T-cell (primary cell): ENCODE measurements at regions not wholly inside any gene's neighbourhood (a gene's known extent, or its start where the extent isn't known, plus 50 kb on each side); places are given as distances from the start of the nearest gene placed in this dataset.

ENCODE experiments used
- ATAC-seq, 4 experiments: fragments of 200-7000 bp in 3 of 4; fragments of 150-1000 bp in 1 of 4; cut with Tn5 transposase; replicated peaks in 1 of 4; 1 replicate in 3 of 4; 2 replicates in 1 of 4; pipeline ENCODE4 v1.10.0; 2021; ENCODE audit warnings: moderate library complexity in 3 of 4, mild to moderate bottlenecking in 2 of 4, moderate number of reproducible peaks in 1 of 4
- CTCF ChIA-PET, 2 donors: fragments of 300-600 bp; sonication (Branson Sonifier 250); formaldehyde crosslinking; loops; one replicate each; lab custom pipeline; 2022; ENCODE audit warnings: antibody characterized with exemption in 2 of 2; lab: Charles Lee
- POLR2A ChIA-PET, 2 donors: fragments of 300-600 bp; sonication (Branson Sonifier 250); formaldehyde crosslinking; loops; one replicate each; lab custom pipeline; 2022; ENCODE audit warnings: antibody characterized with exemption in 2 of 2; lab: Charles Lee
- DNase-seq, 35 experiments: peaks; one replicate each; pipeline versions ENCODE4 v3.0.0 to v3.0.0-alpha.2; 2013 to 2023
- H3K27ac ChIP-seq: one replicate; pipeline ENCODE4 v1.5.1; 2013; ENCODE audit warnings: low read length
- H3K27me3 ChIP-seq, 2 experiments: replicated peaks in 1 of 2; 1 replicate in 1 of 2; 2 replicates in 1 of 2; pipeline versions ENCODE4 v1.6.1 to v1.7.0; 2013; ENCODE audit warnings: low read length in 1 of 2, mixed read lengths in 1 of 2; ENCODE audit not compliant: control insufficient read depth in 2 of 2, insufficient read depth in 2 of 2; ENCODE audit errors: extremely low read depth in 1 of 2
- H3K36me3 ChIP-seq, 2 donors: 1 replicate in 1 of 2; 2 replicates in 1 of 2; pipeline versions ENCODE4 v1.6.1 to v1.7.0; 2013; ENCODE audit warnings: low read length in 1 of 2; ENCODE audit not compliant: control insufficient read depth in 2 of 2, insufficient read depth in 1 of 2; ENCODE audit errors: extremely low read depth in 1 of 2
- H3K4me1 ChIP-seq, 2 experiments: 1 replicate in 1 of 2; 2 replicates in 1 of 2; pipeline versions ENCODE4 v1.6.1 to v1.7.0; 2013; ENCODE audit warnings: low read length in 2 of 2, mixed read lengths in 1 of 2; ENCODE audit not compliant: insufficient read depth in 2 of 2, control insufficient read depth in 1 of 2; ENCODE audit errors: extremely low read depth in 1 of 2
- H3K4me3 ChIP-seq, 2 donors: 1 replicate in 1 of 2; 2 replicates in 1 of 2; pipeline versions ENCODE4 v1.5.1 to v1.7.0; 2013; ENCODE audit warnings: mild to moderate bottlenecking in 2 of 2, low read length in 1 of 2, moderate library complexity in 1 of 2; ENCODE audit not compliant: control insufficient read depth in 1 of 2; ENCODE audit errors: extremely low read depth in 1 of 2
- H3K9me3 ChIP-seq: 2 replicates; pipeline ENCODE4 v1.7.0; 2013
- H3K27ac Mint-ChIP-seq, 2 donors: one replicate each; pipeline ENCODE4 v1.8.0; 2020 to 2021; ENCODE audit warnings: mild to moderate bottlenecking in 2 of 2, mixed read lengths in 2 of 2
- H3K27me3 Mint-ChIP-seq, 2 donors: one replicate each; pipeline ENCODE4 v1.8.0; 2021 to 2022; ENCODE audit warnings: mixed read lengths in 2 of 2
- H3K36me3 Mint-ChIP-seq: one replicate; pipeline ENCODE4 v1.8.0; 2021; ENCODE audit warnings: mixed read lengths
- H3K4me1 Mint-ChIP-seq, 3 donors: one replicate each; pipeline ENCODE4 v1.8.0; 2020 to 2022; ENCODE audit warnings: mixed read lengths in 3 of 3, mild to moderate bottlenecking in 1 of 3
- H3K4me3 Mint-ChIP-seq, 3 donors: one replicate each; pipeline ENCODE4 v1.8.0; 2020 to 2022; ENCODE audit warnings: mild to moderate bottlenecking in 3 of 3, mixed read lengths in 3 of 3, moderate library complexity in 3 of 3
- H3K9me3 Mint-ChIP-seq, 3 donors: one replicate each; pipeline ENCODE4 v1.8.0; 2020 to 2022; ENCODE audit warnings: mixed read lengths in 3 of 3
- WGBS: methylation state at CpG from one replicate; pipeline ENCODE4 v1.1.5; 2013; ENCODE audit warnings: missing lambda C conversion rate; ENCODE audit not compliant: insufficient coverage; 5-methylcytosine and 5-hydroxymethylcytosine counted together

DNA sequence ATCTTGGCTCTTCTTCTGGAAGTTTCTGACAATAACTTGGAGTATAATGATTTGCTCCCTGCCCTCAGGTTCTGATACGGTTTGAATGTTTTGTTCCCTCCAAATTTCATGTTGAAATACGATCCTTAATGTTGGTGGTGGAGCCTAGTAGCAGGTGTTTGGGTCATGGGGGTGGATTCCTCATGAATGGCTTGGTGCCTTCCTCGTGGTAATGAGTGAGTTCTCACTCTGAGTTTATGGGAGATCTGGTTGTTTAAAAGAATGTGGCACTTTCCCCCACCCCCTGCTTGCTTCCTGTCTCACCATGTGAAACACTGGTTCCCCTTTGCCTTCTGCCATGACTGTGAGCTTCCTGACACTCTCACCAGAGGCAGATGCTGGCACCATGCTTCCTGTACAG is 103.0 kb upstream of the OSMR start:
- DNase-seq (no peak), ATAC-seq (no peak)
- Histone ChIP-seq H3K27ac (no peak overlapping the region), H3K9me3 (no peaks in the 10 kb centered on the region), H3K4me1 (no peaks in the 10 kb centered on the region), H3K4me3 (no peak overlapping the region), H3K27me3 (peaks cover 0 to 6% of the 10 kb centered on the region in 2 experiments), H3K36me3 (no peaks in the 10 kb centered on the region)
- H3K9me3 Mint-ChIP-seq = peaks cover 14 to 23% (median 19%) of the 10 kb centered on the region in 3 donors
- H3K4me3 Mint-ChIP-seq = no peak overlapping the region
- POLR2A ChIA-PET = no interaction called here
- no peaks in the 10 kb centered on the region for H3K4me1 Mint-ChIP-seq
- WGBS = 44% methylated on average over 2 of the region's 3 CpGs
- CTCF ChIA-PET = no interaction called here
- H3K36me3 Mint-ChIP-seq = no peaks in the 10 kb centered on the region
- no peak overlapping the region for H3K27ac Mint-ChIP-seq
- H3K27me3 Mint-ChIP-seq = peaks cover 2 to 18% of the 10 kb centered on the region in 2 donors

DNA sequence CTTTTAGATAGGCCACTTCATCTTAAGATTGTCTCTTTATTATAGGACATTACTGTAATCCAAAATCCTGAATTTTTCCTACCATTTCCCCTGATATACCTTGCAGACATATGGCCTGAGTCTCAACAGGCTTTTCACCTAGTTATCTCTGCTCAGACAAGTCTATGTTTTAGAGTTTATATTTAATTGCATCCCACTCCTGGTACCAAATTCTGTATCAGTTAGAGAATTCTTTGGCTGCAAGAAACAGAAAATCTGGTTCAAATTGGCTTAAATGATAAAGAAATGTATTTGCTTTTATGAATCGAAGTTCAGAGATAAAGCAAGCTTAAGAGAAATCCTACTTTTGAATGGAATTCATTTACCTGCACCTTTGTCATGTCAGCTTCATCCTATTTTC is 102.2 kb upstream of the OSMR start:
- H3K9me3 ChIP-seq = no peaks in the 10 kb centered on the region
- Mint-ChIP-seq H3K4me3 (no peak overlapping the region), H3K27me3 (peaks cover 5 to 19% of the 10 kb centered on the region in 2 donors), H3K36me3 (no peaks in the 10 kb centered on the region), H3K4me1 (no peaks in the 10 kb centered on the region), H3K27ac (no peak overlapping the region), H3K9me3 (peaks cover 14 to 23% (median 15%) of the 10 kb centered on the region in 3 donors)
- H3K4me1 ChIP-seq = no peaks in the 10 kb centered on the region
- CTCF ChIA-PET = interaction anchor here in 1 of 2 donors (0.6 kb wide), 2 partner anchors 302 to 632 kb away, joined by 3 read pairs; no protein-coding TSS in a partner anchor
- H3K4me3 ChIP-seq = no peak overlapping the region
- DNase-seq (no peak), ATAC-seq (no peak)
- no peak overlapping the region for H3K27ac ChIP-seq
- no peaks in the 10 kb centered on the region for H3K36me3 ChIP-seq
- POLR2A ChIA-PET = no interaction called here
- H3K27me3 ChIP-seq = peaks cover 0 to 2% of the 10 kb centered on the region in 2 experiments
- WGBS = no CpG with 5 or more reads among the region's 1 CpG

DNA sequence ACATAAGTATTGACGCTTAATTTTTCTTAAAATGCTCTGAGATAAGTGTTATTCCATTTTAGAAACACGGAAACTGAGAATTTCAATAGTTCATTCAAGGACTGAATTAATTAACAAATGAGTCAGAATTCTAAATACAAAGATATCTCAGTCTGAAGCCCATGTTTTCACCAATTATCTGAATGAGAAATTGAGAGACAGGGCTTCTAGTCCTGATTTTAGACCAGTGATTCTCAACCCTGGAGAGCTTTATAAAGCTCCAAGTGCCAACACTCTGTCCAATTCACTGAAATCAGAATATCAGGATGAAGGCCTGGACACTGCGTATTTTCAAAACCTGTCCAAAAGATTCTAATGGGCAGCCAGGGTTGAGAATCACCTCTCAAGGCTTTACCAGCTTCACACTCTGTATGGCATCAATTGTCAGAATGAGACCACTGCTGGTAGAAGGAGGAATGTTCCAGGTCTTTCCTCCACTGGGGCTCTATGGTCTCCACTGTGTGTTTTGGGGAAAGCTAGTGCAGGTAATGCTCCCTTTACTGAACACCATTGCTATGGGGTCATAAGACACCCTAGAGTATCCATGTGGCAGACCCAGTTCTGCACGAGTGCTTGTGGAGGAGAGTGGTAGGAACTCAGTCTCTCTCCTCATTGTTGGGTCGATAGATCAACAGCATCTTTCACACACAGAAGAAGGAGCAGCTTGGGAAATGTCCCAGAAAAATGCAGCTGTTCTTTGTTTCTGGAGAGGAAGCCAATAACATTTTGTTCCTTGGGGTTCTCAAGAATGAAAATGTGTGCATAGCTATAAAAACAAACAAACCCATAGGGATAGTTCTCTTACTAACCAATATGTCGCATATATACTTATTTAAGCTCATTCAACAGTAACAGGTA is 99.7 kb upstream of the OSMR start:
- Mint-ChIP-seq H3K27ac (no peak overlapping the region), H3K4me1 (no peaks in the 10 kb centered on the region), H3K4me3 (no peak overlapping the region), H3K36me3 (no peaks in the 10 kb centered on the region), H3K27me3 (peaks cover 5 to 21% of the 10 kb centered on the region in 2 donors), H3K9me3 (peaks cover 14 to 21% (median 14%) of the 10 kb centered on the region in 3 donors)
- Histone ChIP-seq H3K9me3 (no peaks in the 10 kb centered on the region), H3K4me3 (no peak overlapping the region), H3K36me3 (no peaks in the 10 kb centered on the region), H3K27ac (no peak overlapping the region), H3K4me1 (no peaks in the 10 kb centered on the region), H3K27me3 (peaks cover 0 to 6% of the 10 kb centered on the region in 2 experiments)
- ATAC-seq (no peak), DNase-seq (no peak)
- ChIA-PET CTCF (interaction anchor here in 1 of 2 donors (1.1 kb wide), 1 partner anchor 304 kb away, joined by 3 read pairs; no protein-coding TSS in a partner anchor), POLR2A (no interaction called here)
- WGBS = no CpG with 5 or more reads among the region's 6 CpGs

DNA sequence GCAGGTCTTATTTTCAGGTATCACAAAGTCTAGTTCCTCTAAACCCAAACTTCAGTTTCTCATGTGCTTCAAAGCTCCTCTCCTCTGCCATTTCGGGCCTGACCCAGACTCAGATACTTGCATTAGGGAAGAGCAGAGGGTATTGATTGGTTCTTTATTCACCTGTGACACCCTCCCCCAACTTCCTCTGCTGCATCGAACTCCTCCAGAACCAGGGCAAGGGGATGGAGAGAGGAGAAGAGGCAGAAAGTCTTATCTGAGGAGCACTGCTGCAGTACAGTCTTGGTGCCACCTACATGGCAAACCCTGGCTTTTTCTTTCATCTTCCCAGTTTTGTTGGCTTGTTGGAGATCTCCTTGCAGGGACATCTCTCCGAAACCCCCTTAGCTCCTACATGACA is 96.0 kb upstream of the OSMR start:
- POLR2A ChIA-PET = no interaction called here
- no CpG with 5 or more reads among the region's 3 CpGs for WGBS
- H3K27me3 Mint-ChIP-seq = peaks cover 16 to 17% of the 10 kb centered on the region in 2 donors
- CTCF ChIA-PET = no interaction called here
- Histone ChIP-seq H3K4me3 (no peak overlapping the region), H3K36me3 (no peaks in the 10 kb centered on the region), H3K27ac (no peak overlapping the region), H3K4me1 (no peaks in the 10 kb centered on the region), H3K9me3 (no peaks in the 10 kb centered on the region), H3K27me3 (peaks cover 0 to 11% of the 10 kb centered on the region in 2 experiments)
- peaks cover 0 to 4% (median 0%) of the 10 kb centered on the region in 3 donors for H3K9me3 Mint-ChIP-seq
- ATAC-seq = no peak
- no peak overlapping the region for H3K4me3 Mint-ChIP-seq
- H3K4me1 Mint-ChIP-seq = no peaks in the 10 kb centered on the region
- H3K36me3 Mint-ChIP-seq = no peaks in the 10 kb centered on the region
- no peak overlapping the region for H3K27ac Mint-ChIP-seq
- no peak for DNase-seq

DNA sequence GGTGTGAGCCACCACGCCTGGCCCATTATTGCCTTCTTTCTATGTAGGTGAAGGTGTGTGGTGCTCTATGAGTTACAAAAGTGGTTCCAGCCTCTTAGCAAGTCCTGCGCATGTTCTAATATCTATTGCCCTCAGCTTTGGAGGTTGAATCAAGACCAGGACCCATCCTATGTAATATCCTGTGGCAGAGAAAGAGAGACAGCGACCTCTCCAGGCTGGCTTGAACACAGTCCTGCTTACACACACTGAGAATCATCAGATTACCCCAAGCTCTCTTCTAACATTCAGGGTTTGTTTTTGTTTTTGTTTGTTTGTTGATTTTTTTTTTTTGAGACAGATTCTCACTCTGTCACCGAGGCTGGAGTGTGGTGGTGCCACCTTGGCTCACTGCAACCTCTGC is 94.7 kb upstream of the OSMR start:
- ATAC-seq (no peak), DNase-seq (no peak)
- ChIA-PET POLR2A (no interaction called here), CTCF (no interaction called here)
- Histone ChIP-seq H3K36me3 (no peaks in the 10 kb centered on the region), H3K27ac (no peak overlapping the region), H3K4me3 (no peak overlapping the region), H3K9me3 (no peaks in the 10 kb centered on the region), H3K4me1 (no peaks in the 10 kb centered on the region), H3K27me3 (peaks cover 0 to 11% of the 10 kb centered on the region in 2 experiments)
- no peak overlapping the region for H3K27ac Mint-ChIP-seq
- H3K27me3 Mint-ChIP-seq = peaks cover 16 to 17% of the 10 kb centered on the region in 2 donors
- H3K36me3 Mint-ChIP-seq = no peaks in the 10 kb centered on the region
- no peak overlapping the region for H3K4me3 Mint-ChIP-seq
- H3K4me1 Mint-ChIP-seq = no peaks in the 10 kb centered on the region
- no peaks in the 10 kb centered on the region for H3K9me3 Mint-ChIP-seq
- 43% methylated on average over 1 of the region's 4 CpGs for WGBS

DNA sequence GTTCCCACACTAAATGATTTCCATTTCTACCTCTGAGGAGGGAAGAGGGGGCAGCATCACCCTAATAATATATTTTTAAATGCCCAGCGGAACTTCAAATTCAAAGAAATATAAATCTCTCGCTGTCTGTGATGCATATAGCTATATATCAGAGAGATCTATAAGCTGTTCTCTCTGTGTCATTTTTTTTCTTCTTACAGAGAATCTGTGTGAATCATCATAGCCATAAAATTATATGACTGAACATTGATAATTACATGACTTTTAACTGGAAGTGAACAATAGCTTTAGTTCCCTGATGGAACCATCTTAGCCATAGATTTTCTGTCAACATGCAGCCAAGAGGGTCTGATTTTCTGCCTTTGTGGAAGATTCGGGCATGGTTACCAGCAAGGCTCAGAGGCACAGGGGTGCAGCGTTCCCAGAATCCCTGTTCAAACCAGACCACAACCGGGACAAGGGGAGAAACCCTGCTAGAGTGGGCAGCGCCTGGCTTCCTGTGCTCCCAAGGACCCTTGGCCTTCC is 93.7 kb upstream of the OSMR start:
- H3K4me3 Mint-ChIP-seq = no peak overlapping the region
- Histone ChIP-seq H3K9me3 (no peaks in the 10 kb centered on the region), H3K27ac (no peak overlapping the region), H3K4me1 (no peaks in the 10 kb centered on the region), H3K4me3 (no peak overlapping the region), H3K27me3 (peaks cover 0 to 11% of the 10 kb centered on the region in 2 experiments), H3K36me3 (no peaks in the 10 kb centered on the region)
- no peak overlapping the region for H3K27ac Mint-ChIP-seq
- DNase-seq = no peak
- H3K4me1 Mint-ChIP-seq = no peaks in the 10 kb centered on the region
- peaks cover 13 to 16% of the 10 kb centered on the region in 2 donors for H3K27me3 Mint-ChIP-seq
- no peak for ATAC-seq
- H3K9me3 Mint-ChIP-seq = no peaks in the 10 kb centered on the region
- ChIA-PET POLR2A (no interaction called here), CTCF (no interaction called here)
- H3K36me3 Mint-ChIP-seq = no peaks in the 10 kb centered on the region
- 79% methylated on average over 3 of the region's 6 CpGs for WGBS
